Tibial nerve (tissue), 3 donors: ENCODE measurements at regions not wholly inside any gene's neighbourhood (a gene's known extent, or its start where the extent isn't known, plus 50 kb on each side); places are given as distances from the start of the nearest gene placed in this dataset.

Experiments used
- POLR2A ChIP-seq, 2 donors: fragments of 450-650 bp; IDR thresholded peaks; one replicate each; pipeline ENCODE4 v1.6.1; 2017; ENCODE audit warnings: antibody characterized with exemption in 2 of 2, mild to moderate bottlenecking in 2 of 2, moderate library complexity in 2 of 2
- TF ChIP-seq, protein P1 (sequence below), 5 experiments: fragments of 200-600 bp in 3 of 5; fragments of 450-650 bp in 2 of 5; sonication (generic) in 3 of 5; IDR thresholded peaks; one replicate each; pipeline ENCODE4 v1.5.1; 2016 to 2019; ENCODE audit warnings: antibody characterized with exemption in 5 of 5, mild to moderate bottlenecking in 3 of 5, moderate library complexity in 2 of 5

DNA sequence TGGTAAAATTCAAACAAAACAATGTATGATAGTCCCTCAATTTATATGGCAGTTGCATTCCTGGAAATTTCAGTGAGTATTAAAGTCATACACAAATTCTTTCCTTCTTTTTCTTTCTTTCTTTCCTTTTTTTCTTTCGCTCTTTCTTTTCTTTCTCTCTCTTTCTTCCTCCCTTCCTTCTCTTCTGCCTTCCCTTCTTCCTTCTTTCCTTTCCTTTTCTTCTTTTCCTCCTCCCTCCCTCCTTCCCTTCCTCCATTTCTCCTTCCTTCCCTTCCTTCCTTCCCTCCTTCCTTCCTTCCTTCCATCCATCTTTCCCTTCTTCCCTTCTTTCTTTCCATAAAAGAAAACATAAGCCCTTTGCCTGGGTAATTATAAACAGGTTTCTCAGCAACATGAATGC, 58.1 kb upstream of the HSPB3 start:
- TF ChIP-seq, protein P1, sequence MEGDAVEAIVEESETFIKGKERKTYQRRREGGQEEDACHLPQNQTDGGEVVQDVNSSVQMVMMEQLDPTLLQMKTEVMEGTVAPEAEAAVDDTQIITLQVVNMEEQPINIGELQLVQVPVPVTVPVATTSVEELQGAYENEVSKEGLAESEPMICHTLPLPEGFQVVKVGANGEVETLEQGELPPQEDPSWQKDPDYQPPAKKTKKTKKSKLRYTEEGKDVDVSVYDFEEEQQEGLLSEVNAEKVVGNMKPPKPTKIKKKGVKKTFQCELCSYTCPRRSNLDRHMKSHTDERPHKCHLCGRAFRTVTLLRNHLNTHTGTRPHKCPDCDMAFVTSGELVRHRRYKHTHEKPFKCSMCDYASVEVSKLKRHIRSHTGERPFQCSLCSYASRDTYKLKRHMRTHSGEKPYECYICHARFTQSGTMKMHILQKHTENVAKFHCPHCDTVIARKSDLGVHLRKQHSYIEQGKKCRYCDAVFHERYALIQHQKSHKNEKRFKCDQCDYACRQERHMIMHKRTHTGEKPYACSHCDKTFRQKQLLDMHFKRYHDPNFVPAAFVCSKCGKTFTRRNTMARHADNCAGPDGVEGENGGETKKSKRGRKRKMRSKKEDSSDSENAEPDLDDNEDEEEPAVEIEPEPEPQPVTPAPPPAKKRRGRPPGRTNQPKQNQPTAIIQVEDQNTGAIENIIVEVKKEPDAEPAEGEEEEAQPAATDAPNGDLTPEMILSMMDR (IDR thresholded peaks at IDR 0.05) = no peak
- no peak for TF ChIP-seq POLR2A (IDR thresholded peaks at IDR 0.05)
